ENCODE measurements at regions not wholly inside any gene's neighbourhood (a gene's known extent, or its start where the extent isn't known, plus 50 kb on each side); places are given as distances from the start of the nearest gene placed in this dataset.
"Not testable (repeated sequence)": the region's sequence is repeated elsewhere in the genome, so short reads cannot be mapped to it uniquely, and the experiment has no call there.

- Histone ChIP-seq H3K4me3 (ENCODE audit: low read length) (no peak overlapping the region), H3K4me1 (ENCODE audit: low read length) (peaks cover 12% of the 10 kb centered on the region), H4K20me1 (ENCODE audit: insufficient read depth, low read length) (no peaks in the 10 kb centered on the region), H3K36me3 (replicated peaks; ENCODE audit: low read depth, low read length) (no peaks in the 10 kb centered on the region), H3K9me3 (ENCODE audit: insufficient read depth, low read length) (no peaks in the 10 kb centered on the region), H3K4me2 (ENCODE audit: low read length) (no peak overlapping the region), H3K9ac (ENCODE audit: low read length) (no peak overlapping the region), H2AFZ (ENCODE audit: low read depth, low read length) (no peak overlapping the region), H3K27me3 (ENCODE audit: low read depth, low read length) (no peaks in the 10 kb centered on the region), H3K79me2 (ENCODE audit: low read length) (no peaks in the 10 kb centered on the region), H3K27ac (ENCODE audit: low read length) (no peak overlapping the region)
- TF ChIP-seq, protein P1, sequence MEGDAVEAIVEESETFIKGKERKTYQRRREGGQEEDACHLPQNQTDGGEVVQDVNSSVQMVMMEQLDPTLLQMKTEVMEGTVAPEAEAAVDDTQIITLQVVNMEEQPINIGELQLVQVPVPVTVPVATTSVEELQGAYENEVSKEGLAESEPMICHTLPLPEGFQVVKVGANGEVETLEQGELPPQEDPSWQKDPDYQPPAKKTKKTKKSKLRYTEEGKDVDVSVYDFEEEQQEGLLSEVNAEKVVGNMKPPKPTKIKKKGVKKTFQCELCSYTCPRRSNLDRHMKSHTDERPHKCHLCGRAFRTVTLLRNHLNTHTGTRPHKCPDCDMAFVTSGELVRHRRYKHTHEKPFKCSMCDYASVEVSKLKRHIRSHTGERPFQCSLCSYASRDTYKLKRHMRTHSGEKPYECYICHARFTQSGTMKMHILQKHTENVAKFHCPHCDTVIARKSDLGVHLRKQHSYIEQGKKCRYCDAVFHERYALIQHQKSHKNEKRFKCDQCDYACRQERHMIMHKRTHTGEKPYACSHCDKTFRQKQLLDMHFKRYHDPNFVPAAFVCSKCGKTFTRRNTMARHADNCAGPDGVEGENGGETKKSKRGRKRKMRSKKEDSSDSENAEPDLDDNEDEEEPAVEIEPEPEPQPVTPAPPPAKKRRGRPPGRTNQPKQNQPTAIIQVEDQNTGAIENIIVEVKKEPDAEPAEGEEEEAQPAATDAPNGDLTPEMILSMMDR (IDR thresholded peaks at IDR 0.05; ENCODE audit: low read depth, low read length): no peak
- no peak for TF ChIP-seq EZH2phosphoT487 (IDR thresholded peaks at IDR 0.05; ENCODE audit: low read depth)
Measured at GRCh38 chr6:20271818-20272217, 59.5 kb upstream of the MBOAT1 start.

- Histone ChIP-seq H3K9ac (ENCODE audit: low read length) (no peak overlapping the region), H3K4me3 (ENCODE audit: low read length) (no peak overlapping the region), H3K4me1 (ENCODE audit: low read length) (no peaks in the 10 kb centered on the region), H4K20me1 (ENCODE audit: insufficient read depth, low read length) (no peaks in the 10 kb centered on the region), H2AFZ (ENCODE audit: low read depth, low read length) (no peak overlapping the region), H3K27ac (ENCODE audit: low read length) (no peak overlapping the region), H3K4me2 (ENCODE audit: low read length) (no peak overlapping the region), H3K27me3 (ENCODE audit: low read depth, low read length) (no peaks in the 10 kb centered on the region), H3K9me3 (ENCODE audit: insufficient read depth, low read length) (no peaks in the 10 kb centered on the region), H3K36me3 (replicated peaks; ENCODE audit: low read depth, low read length) (no peaks in the 10 kb centered on the region), H3K79me2 (ENCODE audit: low read length) (no peaks in the 10 kb centered on the region)
- TF ChIP-seq EZH2phosphoT487 (IDR thresholded peaks at IDR 0.05; ENCODE audit: low read depth): no peak
- TF ChIP-seq, protein P1 (IDR thresholded peaks at IDR 0.05; ENCODE audit: low read depth, low read length): no peak
Measured at GRCh38 chr6:20274137-20274536, 61.9 kb upstream of the MBOAT1 start.

DNA sequence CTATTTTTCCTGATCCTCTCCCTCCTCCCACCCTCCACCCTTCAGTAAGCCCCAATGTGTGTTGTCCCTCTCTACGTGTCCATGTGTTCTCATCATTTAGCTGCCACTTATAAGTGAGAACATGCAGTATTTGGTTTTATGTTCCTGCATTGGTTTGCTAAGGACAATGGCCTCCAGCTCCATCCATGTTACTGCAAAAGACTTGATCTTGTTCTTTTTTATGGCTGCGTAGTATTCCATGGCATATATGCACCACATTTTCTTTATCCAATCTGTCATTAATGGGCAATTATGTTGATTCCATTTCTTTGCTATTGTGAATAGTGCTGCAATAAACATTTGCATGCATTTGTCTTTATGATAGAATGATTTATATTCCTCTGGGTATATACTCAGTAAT lies 63.6 kb upstream of the MBOAT1 start:
- H3K4me2 ChIP-seq (ENCODE audit: low read length); H3K4me3 ChIP-seq (ENCODE audit: low read length); H3K9ac ChIP-seq (ENCODE audit: low read length); H3K9me3 ChIP-seq (ENCODE audit: insufficient read depth, low read length); H3K27me3 ChIP-seq (ENCODE audit: low read depth, low read length); H3K36me3 ChIP-seq (replicated peaks; ENCODE audit: low read depth, low read length); H4K20me1 ChIP-seq (ENCODE audit: insufficient read depth, low read length); H2AFZ ChIP-seq (ENCODE audit: low read depth, low read length); H3K4me1 ChIP-seq (ENCODE audit: low read length); H3K79me2 ChIP-seq (ENCODE audit: low read length); H3K27ac ChIP-seq (ENCODE audit: low read length): not testable (repeated sequence)

DNA sequence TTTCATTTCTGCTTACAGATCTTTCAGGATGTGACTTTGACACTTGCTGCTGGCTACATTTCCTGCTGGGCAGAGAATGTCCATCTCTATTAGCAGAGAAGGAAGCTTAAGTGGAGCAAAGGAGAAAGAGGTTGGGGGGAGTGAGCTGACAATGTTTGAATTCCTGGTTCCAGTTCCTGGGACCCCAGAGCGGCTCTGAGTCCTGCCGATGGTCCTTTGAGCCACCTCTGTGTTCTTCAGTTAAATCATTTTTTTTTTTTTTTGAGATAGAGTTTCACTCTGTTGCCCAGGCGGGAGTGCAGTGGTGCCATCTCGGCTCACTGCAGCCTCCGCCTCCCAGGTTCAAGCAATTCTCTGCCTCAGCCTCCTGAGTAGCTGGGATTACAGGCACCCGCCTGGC lies 65.5 kb upstream of the MBOAT1 start:
- H3K36me3 ChIP-seq (replicated peaks; ENCODE audit: low read depth, low read length); H3K9ac ChIP-seq (ENCODE audit: low read length); H2AFZ ChIP-seq (ENCODE audit: low read depth, low read length); H3K27ac ChIP-seq (ENCODE audit: low read length); H3K4me2 ChIP-seq (ENCODE audit: low read length); H4K20me1 ChIP-seq (ENCODE audit: insufficient read depth, low read length); H3K4me1 ChIP-seq (ENCODE audit: low read length); H3K27me3 ChIP-seq (ENCODE audit: low read depth, low read length); H3K4me3 ChIP-seq (ENCODE audit: low read length); H3K9me3 ChIP-seq (ENCODE audit: insufficient read depth, low read length); H3K79me2 ChIP-seq (ENCODE audit: low read length): not testable (repeated sequence)

- Histone ChIP-seq H3K79me2 (ENCODE audit: low read length) (no peaks in the 10 kb centered on the region), H3K4me3 (ENCODE audit: low read length) (no peak overlapping the region), H3K9ac (ENCODE audit: low read length) (no peak overlapping the region), H4K20me1 (ENCODE audit: insufficient read depth, low read length) (no peaks in the 10 kb centered on the region), H3K27ac (ENCODE audit: low read length) (no peak overlapping the region), H3K36me3 (replicated peaks; ENCODE audit: low read depth, low read length) (no peaks in the 10 kb centered on the region), H3K4me2 (ENCODE audit: low read length) (no peak overlapping the region), H3K9me3 (ENCODE audit: insufficient read depth, low read length) (no peaks in the 10 kb centered on the region), H3K27me3 (ENCODE audit: low read depth, low read length) (no peaks in the 10 kb centered on the region), H3K4me1 (ENCODE audit: low read length) (no peaks in the 10 kb centered on the region), H2AFZ (ENCODE audit: low read depth, low read length) (no peak overlapping the region)
- TF ChIP-seq EZH2phosphoT487 (IDR thresholded peaks at IDR 0.05; ENCODE audit: low read depth): no peak
- TF ChIP-seq, protein P1 (IDR thresholded peaks at IDR 0.05; ENCODE audit: low read depth, low read length): no peak
Measured at GRCh38 chr6:20279051-20279450, 66.8 kb upstream of the MBOAT1 start.
